Adrenal gland (tissue), 9 donors: ENCODE measurements at regions not wholly inside any gene's neighbourhood (a gene's known extent, or its start where the extent isn't known, plus 50 kb on each side); places are given as distances from the start of the nearest gene placed in this dataset.

Experiments
- DNase-seq, 7 donors: peaks; one replicate each; pipeline ENCODE4 v3.0.0-alpha.2; 2019 to 2020
- H3K27ac ChIP-seq, 5 donors: fragments of 200-600 bp; sonication (generic) in 4 of 5; 1 replicate in 3 of 5; 2 replicates in 2 of 5; pipeline versions ENCODE4 v1.5.1 to v1.8.0; 2016 to 2020; ENCODE audit warnings: mild to moderate bottlenecking in 1 of 5
- H3K27me3 ChIP-seq: fragments of 200-600 bp; 2 replicates; pipeline ENCODE4 v1.8.0; 2021
- H3K36me3 ChIP-seq, 2 donors: fragments of 200-600 bp; replicated peaks in 1 of 2; 1 replicate in 1 of 2; 2 replicates in 1 of 2; pipeline versions ENCODE4 v1.5.1 to v1.8.0; 2018 to 2022
- H3K4me1 ChIP-seq, 2 donors: fragments of 200-600 bp; replicated peaks in 1 of 2; 1 replicate in 1 of 2; 2 replicates in 1 of 2; pipeline versions ENCODE4 v1.5.1 to v1.8.0; 2018 to 2021
- H3K4me3 ChIP-seq, 4 donors: fragments of 200-600 bp; sonication (generic) in 3 of 4; one replicate each; pipeline ENCODE4 v1.5.1; 2016 to 2018
- H3K9me3 ChIP-seq, 3 donors: fragments of 200-600 bp; sonication (generic) in 1 of 3; replicated peaks in 1 of 3; 1 replicate in 2 of 3; 2 replicates in 1 of 3; pipeline versions ENCODE4 v1.5.1 to v1.8.0; 2016 to 2021
- CTCF ChIP-seq, 6 experiments: fragments of 450-650 bp in 4 of 6; fragments of 200-600 bp in 2 of 6; sonication (generic) in 1 of 6; IDR thresholded peaks; 1 replicate in 5 of 6; 2 replicates in 1 of 6; pipeline versions ENCODE4 v1.5.1 to v1.8.0; 2016 to 2021; ENCODE audit warnings: antibody characterized with exemption in 6 of 6, mild to moderate bottlenecking in 2 of 6, moderate library complexity in 1 of 6
- POLR2A ChIP-seq, 2 donors: fragments of 450-650 bp; IDR thresholded peaks; one replicate each; pipeline ENCODE4 v1.6.1; 2017; ENCODE audit warnings: antibody characterized with exemption in 2 of 2, mild to moderate bottlenecking in 2 of 2, moderate library complexity in 1 of 2
- WGBS, 4 donors: extraction: QIAGEN DNeasy Blood & Tissue Kit in 2 of 4; methylation state at CpG; one replicate each; pipeline versions ENCODE4 v1.1.5 to v1.1.7; 2013 to 2017; 5-methylcytosine and 5-hydroxymethylcytosine counted together
- intact Hi-C, 2 donors: fragments of 100-400 bp; cut with DNase I; formaldehyde crosslinking; loops; one replicate each; pipeline versions ENCODE4 v1.14.1 to v1.15.0; 2022 to 2023
- donor health status: healthy with polysubstance abuse.
- donor health status: Bipolar disorder and iron deficiency.
- donor health status: DM: yes; HTN: yes; CAD: no.
- donor health status: DM: no; HTN: no; CAD: no.
- donor health status: DM: no; HTN: no; CAD: no.

- no peaks in the 10 kb centered on the region for H3K4me1 ChIP-seq
- TF ChIP-seq CTCF (IDR thresholded peaks at IDR 0.05): no peak
- TF ChIP-seq POLR2A (IDR thresholded peaks at IDR 0.05): no peak
- H3K36me3 ChIP-seq: no peaks in the 10 kb centered on the region
- no peaks in the 10 kb centered on the region for H3K9me3 ChIP-seq
- DNase-seq: no peak
- no peaks in the 10 kb centered on the region for H3K27me3 ChIP-seq
- WGBS, 4 donors: 68 to 73% (median 69%) methylated on average over 15 of the region's 15 CpGs
- intact Hi-C loops: no loop called here
- no peak overlapping the region for H3K27ac ChIP-seq
- H3K4me3 ChIP-seq: no peak overlapping the region
Measured at GRCh38 chr6:14784596-14785492, 461.0 kb upstream of the JARID2 start.

GRCh38 chr6:14785493-14785790 is 460.4 kb upstream of the JARID2 start:
- Histone ChIP-seq H3K27me3 (no peaks in the 10 kb centered on the region), H3K9me3 (no peaks in the 10 kb centered on the region), H3K36me3 (no peaks in the 10 kb centered on the region), H3K4me3 (no peak overlapping the region), H3K4me1 (no peaks in the 10 kb centered on the region), H3K27ac (no peak overlapping the region)
- TF ChIP-seq CTCF (IDR thresholded peaks at IDR 0.05) (no peak), POLR2A (IDR thresholded peaks at IDR 0.05) (no peak)
- no peak for DNase-seq
- WGBS, 4 donors: 80 to 88% (median 84%) methylated on average over 2 of the region's 2 CpGs
- intact Hi-C loops: no loop called here

- TF ChIP-seq POLR2A (IDR thresholded peaks at IDR 0.05): no peak
- no peak for TF ChIP-seq CTCF (IDR thresholded peaks at IDR 0.05)
- Histone ChIP-seq H3K9me3 (no peaks in the 10 kb centered on the region), H3K27me3 (no peaks in the 10 kb centered on the region), H3K36me3 (no peaks in the 10 kb centered on the region), H3K4me1 (no peaks in the 10 kb centered on the region), H3K27ac (no peak overlapping the region), H3K4me3 (no peak overlapping the region)
- intact Hi-C loops: no loop called here
- WGBS, 4 donors: 91 to 100% (median 95%) methylated on average over 3 of the region's 3 CpGs
- DNase-seq: no peak
Measured at GRCh38 chr6:14786008-14786407, 459.9 kb upstream of the JARID2 start.

- TF ChIP-seq POLR2A (IDR thresholded peaks at IDR 0.05) (no peak), CTCF (IDR thresholded peaks at IDR 0.05) (no peak)
- no peaks in the 10 kb centered on the region for H3K36me3 ChIP-seq
- no peak for DNase-seq
- intact Hi-C loops: no loop called here
- H3K4me3 ChIP-seq: no peak overlapping the region
- 76 to 92% (median 87%) methylated on average over 3 of the region's 3 CpGs for WGBS, 4 donors
- no peak overlapping the region for H3K27ac ChIP-seq
- no peaks in the 10 kb centered on the region for H3K27me3 ChIP-seq
- no peaks in the 10 kb centered on the region for H3K4me1 ChIP-seq
- no peaks in the 10 kb centered on the region for H3K9me3 ChIP-seq
Measured at GRCh38 chr6:14786455-14786854, 459.4 kb upstream of the JARID2 start.
